ENCODE measurements at regions not wholly inside any gene's neighbourhood (a gene's known extent, or its start where the extent isn't known, plus 50 kb on each side); places are given as distances from the start of the nearest gene placed in this dataset.

- TF ChIP-seq EZH2phosphoT487 (IDR thresholded peaks at IDR 0.05; ENCODE audit: unreplicated experiment) (no peak), CTCF (conservative IDR thresholded peaks at IDR 0.05; ENCODE audit: low read depth in 2 of 2) (no peak), POLR2AphosphoS5 (IDR thresholded peaks at IDR 0.05; ENCODE audit: low read depth) (no peak), EZH2 (IDR thresholded peaks at IDR 0.05; ENCODE audit: low read depth, unreplicated experiment) (no peak), JUNB (IDR thresholded peaks at IDR 0.05; ENCODE audit: unreplicated experiment) (no peak)
- TF ChIP-seq, protein P1, sequence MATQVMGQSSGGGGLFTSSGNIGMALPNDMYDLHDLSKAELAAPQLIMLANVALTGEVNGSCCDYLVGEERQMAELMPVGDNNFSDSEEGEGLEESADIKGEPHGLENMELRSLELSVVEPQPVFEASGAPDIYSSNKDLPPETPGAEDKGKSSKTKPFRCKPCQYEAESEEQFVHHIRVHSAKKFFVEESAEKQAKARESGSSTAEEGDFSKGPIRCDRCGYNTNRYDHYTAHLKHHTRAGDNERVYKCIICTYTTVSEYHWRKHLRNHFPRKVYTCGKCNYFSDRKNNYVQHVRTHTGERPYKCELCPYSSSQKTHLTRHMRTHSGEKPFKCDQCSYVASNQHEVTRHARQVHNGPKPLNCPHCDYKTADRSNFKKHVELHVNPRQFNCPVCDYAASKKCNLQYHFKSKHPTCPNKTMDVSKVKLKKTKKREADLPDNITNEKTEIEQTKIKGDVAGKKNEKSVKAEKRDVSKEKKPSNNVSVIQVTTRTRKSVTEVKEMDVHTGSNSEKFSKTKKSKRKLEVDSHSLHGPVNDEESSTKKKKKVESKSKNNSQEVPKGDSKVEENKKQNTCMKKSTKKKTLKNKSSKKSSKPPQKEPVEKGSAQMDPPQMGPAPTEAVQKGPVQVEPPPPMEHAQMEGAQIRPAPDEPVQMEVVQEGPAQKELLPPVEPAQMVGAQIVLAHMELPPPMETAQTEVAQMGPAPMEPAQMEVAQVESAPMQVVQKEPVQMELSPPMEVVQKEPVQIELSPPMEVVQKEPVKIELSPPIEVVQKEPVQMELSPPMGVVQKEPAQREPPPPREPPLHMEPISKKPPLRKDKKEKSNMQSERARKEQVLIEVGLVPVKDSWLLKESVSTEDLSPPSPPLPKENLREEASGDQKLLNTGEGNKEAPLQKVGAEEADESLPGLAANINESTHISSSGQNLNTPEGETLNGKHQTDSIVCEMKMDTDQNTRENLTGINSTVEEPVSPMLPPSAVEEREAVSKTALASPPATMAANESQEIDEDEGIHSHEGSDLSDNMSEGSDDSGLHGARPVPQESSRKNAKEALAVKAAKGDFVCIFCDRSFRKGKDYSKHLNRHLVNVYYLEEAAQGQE (IDR thresholded peaks at IDR 0.05; ENCODE audit: unreplicated experiment) = no peak
Measured at GRCh38 chr2:155574941-155575340, 757.6 kb downstream of the NR4A2 start.

Data from GM23338 (cell line).